ENCODE measurements at regions not wholly inside any gene's neighbourhood (a gene's known extent, or its start where the extent isn't known, plus 50 kb on each side); places are given as distances from the start of the nearest gene placed in this dataset.

GRCh38 chr1:194338241-194338948 lies 1152.0 kb upstream of the B3GALT2 start:
- no peak for DNase-seq (ENCODE audit: low spot score)

DNA sequence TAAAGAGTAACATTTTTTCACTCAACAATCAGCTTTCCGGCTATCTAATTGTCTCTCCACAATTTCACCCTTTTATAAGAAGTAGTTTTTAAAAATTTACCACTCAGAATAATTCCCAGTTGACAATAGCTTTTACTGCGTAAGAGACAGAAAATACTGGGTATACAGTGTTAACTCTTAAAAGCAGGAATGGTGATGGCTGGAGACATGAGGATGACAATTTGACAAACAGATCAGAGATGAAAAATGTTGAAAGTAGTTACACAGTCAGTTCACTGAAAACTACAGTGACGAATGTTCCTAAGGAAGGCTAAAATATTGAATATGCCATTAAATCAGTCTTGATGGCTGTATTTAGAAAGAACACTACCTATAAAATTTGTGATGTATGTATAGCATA lies 1146.8 kb upstream of the B3GALT2 start:
- DNase-seq (ENCODE audit: low spot score) = no peak

- no peak for DNase-seq (ENCODE audit: low spot score)
Observed at GRCh38 chr1:194331758-194332157, 1145.3 kb upstream of the B3GALT2 start.

DNA sequence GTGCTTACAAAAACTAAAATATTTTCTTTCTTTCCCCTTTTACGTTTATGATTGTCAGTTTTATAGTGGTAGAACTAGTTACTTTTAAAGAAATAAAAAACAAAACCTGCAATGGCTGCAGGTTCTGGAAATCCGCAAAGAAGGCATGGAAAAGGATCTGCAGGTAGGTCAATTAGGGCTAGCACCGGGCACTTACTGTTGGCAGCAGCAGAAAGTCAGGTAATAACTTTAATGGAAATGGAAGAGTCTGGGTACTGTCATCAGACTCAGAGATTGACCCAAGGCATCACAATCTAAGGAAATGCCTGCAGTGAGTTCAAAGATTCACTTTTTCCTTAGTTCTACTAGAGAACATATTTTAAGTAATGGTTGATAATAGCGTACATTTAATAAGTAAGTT lies 1136.3 kb upstream of the B3GALT2 start:
- DNase-seq (ENCODE audit: low spot score) = no peak

- no peak for DNase-seq (ENCODE audit: low spot score)
Observed at GRCh38 chr1:194318790-194319280, 1132.4 kb upstream of the B3GALT2 start.

- no peak for DNase-seq (ENCODE audit: low spot score)
Observed at GRCh38 chr1:194309697-194310096, 1123.3 kb upstream of the B3GALT2 start.

DNA sequence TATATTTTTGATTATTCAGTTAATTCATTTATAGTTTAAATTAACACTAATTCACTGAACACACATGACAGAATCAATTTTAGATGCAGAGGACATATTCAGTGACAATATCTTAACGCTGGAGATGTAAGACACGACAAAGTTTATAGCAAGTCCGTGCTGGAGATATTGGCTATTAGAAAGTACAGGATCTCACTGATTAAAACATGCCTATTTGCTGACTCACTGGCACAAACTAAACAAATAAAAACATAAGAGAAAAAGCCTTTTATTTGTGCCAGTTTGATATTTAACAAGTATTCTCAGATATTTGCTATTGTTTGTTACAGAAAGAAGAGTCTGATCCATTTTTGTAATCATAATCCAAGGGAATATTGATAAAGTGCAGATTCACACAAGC lies 1122.9 kb upstream of the B3GALT2 start:
- no peak for DNase-seq (ENCODE audit: low spot score)

GRCh38 chr1:194300776-194301175 lies 1114.4 kb upstream of the B3GALT2 start:
- no peak for DNase-seq (ENCODE audit: low spot score)

DNA sequence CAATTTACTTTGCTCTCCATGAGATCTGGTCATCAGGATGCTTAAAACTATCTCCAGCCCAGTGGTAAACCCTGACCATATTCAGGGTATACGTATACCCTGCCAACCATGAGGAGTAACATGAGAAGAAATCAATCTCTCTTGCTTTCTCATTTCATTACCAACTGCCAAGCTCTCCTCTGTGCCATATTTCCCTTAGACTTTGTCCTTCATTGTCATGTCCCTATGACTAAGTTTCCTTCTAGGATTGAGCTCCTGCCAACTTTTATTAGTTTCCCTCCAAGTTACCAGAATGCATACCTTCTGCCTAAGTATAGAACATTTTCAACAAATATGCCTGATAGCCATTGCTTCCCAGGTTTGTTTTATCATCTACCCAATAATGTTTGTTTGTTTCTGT lies 1113.9 kb upstream of the B3GALT2 start:
- DNase-seq (ENCODE audit: low spot score) = no peak

DNA sequence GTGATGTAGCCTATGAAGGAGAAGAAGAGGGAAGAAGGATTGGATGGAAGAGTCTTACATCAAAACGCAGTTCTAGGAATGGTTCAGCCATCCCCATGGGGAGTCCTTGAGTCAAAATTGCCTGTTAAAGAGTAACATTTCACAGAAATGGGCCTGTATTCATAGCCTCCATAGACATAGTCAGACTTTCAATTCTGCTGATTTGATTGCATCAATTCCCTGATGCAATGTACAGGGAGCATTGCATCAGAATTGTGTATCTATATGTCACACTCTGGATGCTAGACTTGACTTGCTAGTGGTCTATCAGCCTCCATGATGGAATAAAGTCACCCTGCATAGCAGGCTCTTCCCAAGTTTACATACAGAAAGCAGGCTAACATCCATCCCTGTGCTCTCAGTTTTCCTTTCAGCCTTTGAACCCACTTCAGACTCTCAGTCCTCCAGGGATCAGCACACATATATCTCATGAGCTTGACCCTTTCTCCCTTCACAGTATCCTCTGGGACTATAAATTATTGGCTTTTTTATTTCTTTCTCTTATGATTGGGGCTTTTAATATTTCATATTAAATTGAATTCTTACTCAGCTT lies 1111.7 kb upstream of the B3GALT2 start:
- DNase-seq (ENCODE audit: low spot score) = no peak

GRCh38 chr1:194297094-194297493 lies 1110.7 kb upstream of the B3GALT2 start:
- DNase-seq (ENCODE audit: low spot score) = no peak

DNA sequence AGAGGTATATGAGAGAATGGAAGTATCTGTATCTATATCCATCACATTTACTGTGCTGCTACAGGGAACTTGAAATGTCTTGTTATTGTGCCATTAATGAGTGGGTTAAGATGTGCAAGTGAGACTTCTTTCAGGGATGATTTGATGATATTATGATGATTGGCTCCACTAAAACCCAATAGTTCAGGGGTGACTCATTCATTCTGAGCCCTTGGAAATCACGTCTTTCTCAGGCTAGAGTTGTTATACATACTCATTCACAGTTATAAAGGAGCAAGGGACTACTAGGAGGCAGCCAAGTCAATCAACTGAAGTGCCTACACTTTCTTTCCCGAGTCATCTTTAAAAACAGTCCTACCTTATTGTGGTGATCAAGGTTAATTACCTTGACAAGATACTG lies 1109.8 kb upstream of the B3GALT2 start:
- no peak for DNase-seq (ENCODE audit: low spot score)

DNA sequence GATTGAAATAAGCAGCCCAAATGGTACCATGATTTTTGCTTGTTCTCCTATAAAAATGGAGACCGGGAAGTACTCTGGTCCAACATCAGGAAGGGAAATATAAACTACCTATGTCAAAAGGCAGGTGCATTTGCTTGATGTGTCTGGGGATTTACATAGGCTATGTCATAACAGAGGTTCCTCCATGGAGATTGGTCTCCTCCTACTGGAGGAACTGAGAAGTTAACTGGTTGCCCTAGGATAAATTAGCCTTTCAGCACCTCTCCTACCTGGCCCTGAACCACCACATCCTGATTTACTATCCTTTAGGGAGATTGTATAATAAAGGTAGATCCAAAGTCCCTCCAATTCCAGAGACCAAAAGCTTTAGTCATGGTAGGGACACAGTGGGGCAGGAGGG lies 1109.3 kb upstream of the B3GALT2 start:
- DNase-seq (ENCODE audit: low spot score) = peak; percentile 30

DNA sequence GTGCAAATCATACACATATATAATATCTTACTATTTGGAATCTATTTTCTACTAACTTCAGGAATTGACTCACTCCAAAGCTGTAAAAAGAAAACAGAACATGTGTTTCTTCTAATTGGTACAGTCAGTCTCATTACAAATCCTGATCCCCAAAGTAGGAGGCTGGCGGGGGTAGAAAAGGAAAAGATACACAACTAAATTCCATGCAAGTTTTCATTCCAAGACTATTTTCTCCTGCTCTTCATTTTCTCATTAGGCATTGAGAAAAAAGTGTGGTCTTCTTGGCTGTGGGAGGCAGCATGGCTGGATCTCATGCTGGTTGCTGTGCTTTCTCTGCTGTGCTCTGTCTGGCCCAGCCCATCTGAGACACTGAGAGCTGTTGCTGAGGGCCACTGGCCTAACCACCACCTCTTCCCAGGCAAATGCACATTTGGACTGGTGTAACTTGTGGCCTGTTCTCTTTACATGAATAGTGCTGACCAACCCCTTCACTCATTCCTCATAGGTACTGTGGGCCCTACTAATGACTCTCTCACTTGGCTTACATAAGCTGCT lies 1107.5 kb upstream of the B3GALT2 start:
- DNase-seq (ENCODE audit: low spot score) = no peak

DNA sequence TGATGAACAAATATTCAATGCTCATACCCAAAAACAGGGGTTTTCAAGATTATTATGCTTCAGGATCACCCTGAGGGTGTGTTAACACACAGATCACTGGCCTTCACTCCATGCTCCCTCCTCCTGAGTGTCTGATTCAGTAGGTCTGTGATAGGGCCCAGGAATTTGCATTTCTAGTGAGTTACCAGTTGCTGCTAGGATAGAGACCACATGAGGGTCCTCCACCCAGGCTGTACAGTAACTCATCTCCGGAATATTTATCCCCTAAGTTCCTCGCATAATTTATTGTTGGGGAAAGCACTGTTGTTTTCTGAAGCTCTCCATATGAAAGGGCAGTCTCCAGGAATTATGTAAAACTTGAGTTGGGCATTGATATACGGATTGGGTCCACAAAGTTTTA lies 1106.6 kb upstream of the B3GALT2 start:
- DNase-seq (ENCODE audit: low spot score) = no peak

GRCh38 chr1:194289569-194290266 lies 1103.3 kb upstream of the B3GALT2 start:
- peak; percentile 68 for DNase-seq (ENCODE audit: low spot score)

DNA sequence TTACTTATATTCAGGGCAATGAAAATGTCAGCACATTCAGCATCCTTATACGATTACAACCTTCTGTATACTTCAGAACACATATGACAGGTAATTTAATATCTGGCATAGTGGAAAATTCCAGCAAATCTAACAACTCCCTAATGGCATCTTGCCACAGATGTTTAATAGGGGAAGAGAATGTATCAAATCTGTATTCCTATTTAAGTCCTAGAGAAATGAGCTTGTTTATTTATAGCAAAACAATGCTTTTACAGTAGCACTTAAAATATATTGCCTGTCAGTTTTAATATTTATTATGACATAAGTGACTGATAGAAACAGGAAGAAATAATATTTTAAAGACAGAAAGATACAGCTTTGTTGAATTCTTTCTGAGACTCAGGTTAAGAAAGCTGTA lies 1101.8 kb upstream of the B3GALT2 start:
- no peak for DNase-seq (ENCODE audit: low spot score)

- DNase-seq (ENCODE audit: low spot score) = no peak
Observed at GRCh38 chr1:194281376-194281775, 1095.0 kb upstream of the B3GALT2 start.

DNA sequence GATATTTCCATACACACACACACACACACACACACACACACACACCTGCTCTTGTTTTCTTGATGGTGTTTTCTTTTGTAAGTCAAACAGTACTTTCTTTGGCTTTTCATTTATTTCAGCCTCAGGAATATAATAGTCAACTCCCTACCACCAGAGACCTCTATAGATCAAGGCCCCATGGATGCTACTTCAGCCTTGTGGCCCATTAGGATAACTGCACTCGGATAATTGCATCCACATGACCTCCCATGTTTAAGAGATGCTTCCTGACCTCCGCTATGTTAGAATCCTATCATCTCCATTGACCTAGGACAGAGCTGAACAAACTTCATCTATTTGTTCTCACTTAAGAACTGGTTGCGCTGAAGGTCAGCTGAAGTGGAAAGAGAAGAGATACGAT lies 1094.0 kb upstream of the B3GALT2 start:
- no peak for DNase-seq (ENCODE audit: low spot score)

GRCh38 chr1:194279975-194280374 lies 1093.6 kb upstream of the B3GALT2 start:
- peak; percentile 5 for DNase-seq (ENCODE audit: low spot score)

DNA sequence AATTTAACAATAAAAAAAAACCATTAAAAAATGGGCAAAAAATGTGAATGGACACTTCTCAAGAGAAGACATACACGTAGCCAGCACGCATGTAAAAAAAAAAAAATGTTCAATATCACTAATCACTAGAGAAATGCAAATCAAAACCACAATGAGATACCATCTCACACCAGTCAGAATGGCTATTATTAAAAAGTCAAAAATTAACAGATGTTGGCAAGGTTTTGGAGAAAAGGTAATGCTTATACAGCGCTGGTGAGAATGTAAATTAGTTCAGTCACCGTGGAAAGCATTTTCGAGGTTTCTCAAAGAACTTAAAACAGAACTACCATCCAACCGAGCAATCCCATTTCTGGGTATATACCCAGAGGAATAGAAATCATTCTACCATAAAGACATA lies 1091.5 kb upstream of the B3GALT2 start:
- no peak for DNase-seq (ENCODE audit: low spot score)

DNA sequence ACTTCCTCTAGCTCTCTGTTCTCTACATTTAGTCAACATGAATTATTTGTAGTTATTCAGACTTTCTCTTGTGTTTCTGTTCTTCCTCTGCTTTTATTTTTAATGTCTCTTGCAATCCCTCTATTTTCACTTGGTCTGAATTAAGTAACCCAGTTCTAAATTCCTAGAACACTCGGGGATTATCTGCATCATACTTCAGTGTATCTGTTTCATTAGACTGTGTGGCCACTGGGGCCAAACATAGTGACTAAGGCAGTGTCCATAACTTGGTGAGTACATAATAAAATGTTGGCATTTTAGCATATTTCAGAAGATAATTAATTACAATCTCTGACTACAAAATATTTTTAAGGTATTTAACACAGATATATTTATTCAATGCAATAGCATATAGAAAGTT lies 1087.2 kb upstream of the B3GALT2 start:
- no peak for DNase-seq (ENCODE audit: low spot score)

- DNase-seq (ENCODE audit: low spot score) = no peak
Observed at GRCh38 chr1:194268839-194269238, 1082.4 kb upstream of the B3GALT2 start.
